ENCODE measurements at regions not wholly inside any gene's neighbourhood (a gene's known extent, or its start where the extent isn't known, plus 50 kb on each side); places are given as distances from the start of the nearest gene placed in this dataset.

- TF ChIP-seq POLR2AphosphoS5 (IDR thresholded peaks at IDR 0.05; ENCODE audit: low read depth, low read length) (no peak), POLR2A (IDR thresholded peaks at IDR 0.05; ENCODE audit: low read depth, low read length) (no peak), TAF1 (IDR thresholded peaks at IDR 0.05; ENCODE audit: borderline replicate concordance, low read depth, low read length) (no peak)
Observed at GRCh38 chr5:154541553-154541952, 63.5 kb upstream of the HAND1 start.

Data from GM12892 (cell line).